ENCODE measurements at regions not wholly inside any gene's neighbourhood (a gene's known extent, or its start where the extent isn't known, plus 50 kb on each side); places are given as distances from the start of the nearest gene placed in this dataset.
"Not testable (repeated sequence)": the region's sequence is repeated elsewhere in the genome, so short reads cannot be mapped to it uniquely, and the experiment has no call there.

- H3K27me3 ChIP-seq: no peaks in the 10 kb centered on the region
- no peak for TF ChIP-seq CTCF (IDR thresholded peaks at IDR 0.05)
- H3K36me3 ChIP-seq: no peaks in the 10 kb centered on the region
- H3K4me3 ChIP-seq (ENCODE audit: low read depth in 1 of 2, low read length in 1 of 2): no peak overlapping the region
- H3K27ac ChIP-seq: no peak overlapping the region
- no peaks in the 10 kb centered on the region for H3K9me3 ChIP-seq
- H3K4me1 ChIP-seq (ENCODE audit: control insufficient read depth in 1 of 2, insufficient read depth in 1 of 2, low read depth in 1 of 2, low read length in 1 of 2): peaks cover 9 to 11% of the 10 kb centered on the region in 2 experiments
Observed at GRCh38 chrX:11890836-11891514, 132.9 kb downstream of the MSL3 start.

GRCh38 chrX:11893933-11894710, 136.1 kb downstream of the MSL3 start:
- Histone ChIP-seq H3K4me3 (ENCODE audit: low read depth in 1 of 2, low read length in 1 of 2) (no peak overlapping the region), H3K27ac (no peak overlapping the region), H3K27me3 (no peaks in the 10 kb centered on the region), H3K9me3 (no peaks in the 10 kb centered on the region), H3K36me3 (no peaks in the 10 kb centered on the region), H3K4me1 (ENCODE audit: control insufficient read depth in 1 of 2, insufficient read depth in 1 of 2, low read depth in 1 of 2, low read length in 1 of 2) (peaks cover 16 to 22% of the 10 kb centered on the region in 2 experiments)
- no peak for TF ChIP-seq CTCF (IDR thresholded peaks at IDR 0.05)

- Histone ChIP-seq H3K27ac (peak overlapping the region; percentile 47), H3K36me3 (no peaks in the 10 kb centered on the region), H3K9me3 (no peaks in the 10 kb centered on the region), H3K4me3 (ENCODE audit: low read depth in 1 of 2, low read length in 1 of 2) (no peak overlapping the region), H3K4me1 (ENCODE audit: control insufficient read depth in 1 of 2, insufficient read depth in 1 of 2, low read depth in 1 of 2, low read length in 1 of 2) (peaks cover 7 to 11% of the 10 kb centered on the region in 2 experiments), H3K27me3 (no peaks in the 10 kb centered on the region)
- TF ChIP-seq CTCF (IDR thresholded peaks at IDR 0.05): no peak
Observed at GRCh38 chrX:11899091-11899490, 141.1 kb downstream of the MSL3 start.

GRCh38 chrX:11905933-11906332, 147.9 kb downstream of the MSL3 start:
- H3K27ac ChIP-seq; H3K4me3 ChIP-seq (ENCODE audit: low read depth in 1 of 2, low read length in 1 of 2); H3K4me1 ChIP-seq (ENCODE audit: control insufficient read depth in 1 of 2, insufficient read depth in 1 of 2, low read depth in 1 of 2, low read length in 1 of 2); H3K36me3 ChIP-seq; H3K27me3 ChIP-seq; H3K9me3 ChIP-seq: not testable (repeated sequence)

- Histone ChIP-seq H3K27me3 (no peaks in the 10 kb centered on the region), H3K27ac (no peak overlapping the region), H3K4me1 (ENCODE audit: control insufficient read depth in 1 of 2, insufficient read depth in 1 of 2, low read depth in 1 of 2, low read length in 1 of 2) (no peaks in the 10 kb centered on the region), H3K36me3 (no peaks in the 10 kb centered on the region), H3K4me3 (ENCODE audit: low read depth in 1 of 2, low read length in 1 of 2) (no peak overlapping the region), H3K9me3 (no peaks in the 10 kb centered on the region)
- no peak for TF ChIP-seq CTCF (IDR thresholded peaks at IDR 0.05)
Observed at GRCh38 chrX:11908371-11908770, 150.3 kb downstream of the MSL3 start.

GRCh38 chrX:11913001-11913400, 155.0 kb downstream of the MSL3 start:
- no peaks in the 10 kb centered on the region for H3K9me3 ChIP-seq
- no peaks in the 10 kb centered on the region for H3K4me1 ChIP-seq (ENCODE audit: control insufficient read depth in 1 of 2, insufficient read depth in 1 of 2, low read depth in 1 of 2, low read length in 1 of 2)
- H3K4me3 ChIP-seq (ENCODE audit: low read depth in 1 of 2, low read length in 1 of 2): no peak overlapping the region
- no peaks in the 10 kb centered on the region for H3K27me3 ChIP-seq
- H3K36me3 ChIP-seq: no peaks in the 10 kb centered on the region
- no peak for TF ChIP-seq CTCF (IDR thresholded peaks at IDR 0.05)
- no peak overlapping the region for H3K27ac ChIP-seq

Measured in neutrophil (primary cell).